Uterus (tissue), 2 donors: ENCODE measurements at regions not wholly inside any gene's neighbourhood (a gene's known extent, or its start where the extent isn't known, plus 50 kb on each side); places are given as distances from the start of the nearest gene placed in this dataset.

ENCODE experiments used
- CTCF ChIP-seq, 4 experiments: fragments of 200-600 bp in 2 of 4; fragments of 450-650 bp in 2 of 4; sonication (generic) in 2 of 4; IDR thresholded peaks; one replicate each; pipeline ENCODE4 v1.5.1; 2016 to 2019; ENCODE audit warnings: antibody characterized with exemption in 4 of 4, mild to moderate bottlenecking in 2 of 4, moderate library complexity in 1 of 4
- POLR2A ChIP-seq, 2 donors: fragments of 450-650 bp; IDR thresholded peaks; one replicate each; pipeline ENCODE4 v1.6.1; 2016; ENCODE audit warnings: antibody characterized with exemption in 2 of 2, mild to moderate bottlenecking in 1 of 2, moderate library complexity in 1 of 2

GRCh38 chr6:48626421-48626820 is 515.4 kb upstream of the PTCHD4 start:
- no peak for TF ChIP-seq CTCF (IDR thresholded peaks at IDR 0.05)
- no peak for TF ChIP-seq POLR2A (IDR thresholded peaks at IDR 0.05)
